Mucosa of descending colon (tissue), 3 donors: ENCODE measurements at regions not wholly inside any gene's neighbourhood (a gene's known extent, or its start where the extent isn't known, plus 50 kb on each side); places are given as distances from the start of the nearest gene placed in this dataset.
A peak's percentile ranks its signal among the peaks of the same experiment; 100 is the strongest.

Source experiments
- ATAC-seq: fragments of 200-7000 bp; cut with Tn5 transposase; one replicate; pipeline ENCODE4 v1.9.1; 2020; ENCODE audit warnings: mild to moderate bottlenecking, moderate library complexity
- DNase-seq, 3 donors: peaks; one replicate each; pipeline ENCODE4 v3.0.0-alpha.2; 2020
- H3K36me3 ChIP-seq: fragments of 200-600 bp; one replicate; pipeline ENCODE4 v1.8.0; 2021; ENCODE audit warnings: low read depth, mild to moderate bottlenecking
- H3K4me1 ChIP-seq: fragments of 200-600 bp; one replicate; pipeline ENCODE4 v1.8.0; 2021; ENCODE audit warnings: low read depth, mild to moderate bottlenecking
- H3K4me3 ChIP-seq: fragments of 200-600 bp; one replicate; pipeline ENCODE4 v1.8.0; 2021; ENCODE audit warnings: mild to moderate bottlenecking
- H3K9me3 ChIP-seq: fragments of 200-600 bp; one replicate; pipeline ENCODE4 v1.8.0; 2021; ENCODE audit warnings: mild to moderate bottlenecking
- CTCF ChIP-seq: fragments of 200-600 bp; IDR thresholded peaks from one replicate; pipeline ENCODE4 v1.8.0; 2022; ENCODE audit warnings: antibody characterized with exemption, mild to moderate bottlenecking
- intact Hi-C, 2 donors: fragments of 100-400 bp; cut with DNase I in 1 of 2; cut with micrococcal nuclease in 1 of 2; formaldehyde crosslinking; loops; one replicate each; pipeline versions ENCODE4 v1.11.0 to v1.11.1; 2022; cut with DNase I, micrococcal nuclease
- donor health status: DM: no; HTN: no; CAD: no; lungs with moderate emphysema.
- donor health status: DM: no; HTN: no; CAD: no.
- donor health status: DM: no; HTN: yes; CAD: no.

GRCh38 chr12:69064734-69065443, 131.9 kb upstream of the CPM start:
- Histone ChIP-seq H3K4me3 (no peak overlapping the region), H3K36me3 (no peaks in the 10 kb centered on the region), H3K9me3 (no peaks in the 10 kb centered on the region), H3K4me1 (peaks cover 6% of the 10 kb centered on the region)
- TF ChIP-seq CTCF = no peak
- ATAC-seq (no peak), DNase-seq (no peak)
- intact Hi-C loops = no loop called here

GRCh38 chr12:69065775-69066174, 132.8 kb upstream of the CPM start:
- Histone ChIP-seq H3K4me3 (no peak overlapping the region), H3K4me1 (peaks cover 11% of the 10 kb centered on the region), H3K9me3 (no peaks in the 10 kb centered on the region), H3K36me3 (no peaks in the 10 kb centered on the region)
- no peak for TF ChIP-seq CTCF
- intact Hi-C loops = no loop called here
- DNase-seq (peak in 1 of 3 donors; percentile 20), ATAC-seq (peak; percentile 58)

- H3K9me3 ChIP-seq = no peaks in the 10 kb centered on the region
- H3K4me1 ChIP-seq = peaks cover 11% of the 10 kb centered on the region
- H3K4me3 ChIP-seq = no peak overlapping the region
- no peak for TF ChIP-seq CTCF
- H3K36me3 ChIP-seq = no peaks in the 10 kb centered on the region
- no peak for DNase-seq
- intact Hi-C loops = no loop called here
- ATAC-seq = no peak
These were observed 133.8 kb upstream of the CPM start for GRCh38 chr12:69066492-69067373.

GRCh38 chr12:69067713-69068112, 134.7 kb upstream of the CPM start:
- intact Hi-C loops = no loop called here

GRCh38 chr12:69068448-69068847, 135.5 kb upstream of the CPM start:
- no peaks in the 10 kb centered on the region for H3K36me3 ChIP-seq
- no peaks in the 10 kb centered on the region for H3K9me3 ChIP-seq
- ATAC-seq (peak; percentile 93), DNase-seq (peak in 1 of 3 donors; percentile 73)
- intact Hi-C loops = no loop called here
- H3K4me3 ChIP-seq = no peak overlapping the region
- peaks cover 11% of the 10 kb centered on the region for H3K4me1 ChIP-seq
- no peak for TF ChIP-seq CTCF

More at GRCh38 chr12:69067713-69068112, 134.7 kb upstream of the CPM start:
- no peak overlapping the region for H3K4me3 ChIP-seq
- TF ChIP-seq CTCF = no peak
- ATAC-seq = no peak
- peaks cover 11% of the 10 kb centered on the region for H3K4me1 ChIP-seq
- H3K36me3 ChIP-seq = no peaks in the 10 kb centered on the region
- H3K9me3 ChIP-seq = no peaks in the 10 kb centered on the region
- DNase-seq = no peak
